OCI-LY7 (cell line): ENCODE measurements at regions not wholly inside any gene's neighbourhood (a gene's known extent, or its start where the extent isn't known, plus 50 kb on each side); places are given as distances from the start of the nearest gene placed in this dataset.

ENCODE experiments used
- BruUV-seq: library from RNA; stranded (reverse); fragments of 400-500 nt; replicated peaks from 2 replicates; lab custom pipeline; 2021; lab: Mats Ljungman, UMichigan
- CTCF ChIA-PET: fragments of 300-600 bp; sonication (Branson Sonifier 250); formaldehyde crosslinking; loops from one replicate; lab custom pipeline; 2022; ENCODE audit warnings: antibody characterized with exemption; ENCODE audit not compliant: unreplicated experiment; lab: Charles Lee
- POLR2A ChIA-PET: fragments of 300-600 bp; sonication (Branson Sonifier 250); formaldehyde crosslinking; loops from one replicate; lab custom pipeline; 2022; ENCODE audit warnings: antibody characterized with exemption; lab: Charles Lee
- DNase-seq: peaks from one replicate; pipeline ENCODE4 v3.0.0-alpha.2; 2015; ENCODE audit warnings: low spot score
- H2AFZ ChIP-seq: fragments of 200-600 bp; sonication (generic), shearing (Covaris generic); 2 replicates; pipeline ENCODE4 v1.6.1; 2014; ENCODE audit warnings: mild to moderate bottlenecking, antibody characterized with exemption, low read length, moderate library complexity
- H3K27ac ChIP-seq: fragments of 200-600 bp; sonication (generic); 2 replicates; pipeline ENCODE4 v1.5.1; 2014; ENCODE audit warnings: mixed run types, low read depth, mild to moderate bottlenecking, moderate library complexity, low read length, inconsistent platforms; ENCODE audit not compliant: poor library complexity, severe bottlenecking
- H3K36me3 ChIP-seq: fragments of 200-600 bp; sonication (generic); 2 replicates; pipeline ENCODE4 v1.6.1; 2014; ENCODE audit warnings: mild to moderate bottlenecking, antibody characterized with exemption, low read length, moderate library complexity, mixed read lengths; ENCODE audit not compliant: insufficient read depth
- H3K4me1 ChIP-seq: fragments of 200-600 bp; sonication (generic); 2 replicates; pipeline ENCODE4 v1.5.1; 2014; ENCODE audit warnings: mild to moderate bottlenecking, low read length; ENCODE audit not compliant: insufficient read depth, poor library complexity, severe bottlenecking
- H3K4me2 ChIP-seq: fragments of 200-600 bp; sonication (generic); 2 replicates; pipeline ENCODE4 v1.6.1; 2014; ENCODE audit warnings: mild to moderate bottlenecking, low read length
- H3K4me3 ChIP-seq: fragments of 200-600 bp; sonication (generic); 2 replicates; pipeline ENCODE4 v1.5.1; 2014; ENCODE audit warnings: mild to moderate bottlenecking, low read depth, low read length; ENCODE audit not compliant: poor library complexity, severe bottlenecking
- H3K79me2 ChIP-seq: fragments of 200-600 bp; sonication (generic); 2 replicates; pipeline ENCODE4 v1.6.1; 2016; ENCODE audit warnings: low read depth, mild to moderate bottlenecking, low read length, moderate library complexity, mixed read lengths; ENCODE audit not compliant: insufficient read depth
- H3K9me2 ChIP-seq: fragments of 200-600 bp; sonication (generic); 2 replicates; pipeline ENCODE4 v1.6.1; 2016; ENCODE audit warnings: mild to moderate bottlenecking, low read length, mixed read lengths; ENCODE audit not compliant: insufficient read depth
- H3K9me3 ChIP-seq: fragments of 200-600 bp; sonication (generic); 2 replicates; pipeline ENCODE4 v1.6.1; 2014; ENCODE audit warnings: mild to moderate bottlenecking, mixed run types, low read length, mixed read lengths
- H4K20me1 ChIP-seq: fragments of 200-600 bp; sonication (generic); 2 replicates; pipeline ENCODE4 v1.6.1; 2014; ENCODE audit warnings: mild to moderate bottlenecking, antibody characterized with exemption, low read length, moderate library complexity, mixed read lengths; ENCODE audit not compliant: insufficient read depth
- CTCF ChIP-seq: fragments of 200-600 bp; sonication (generic); conservative IDR thresholded peaks from 2 replicates; pipeline ENCODE4 v1.5.1; 2014; ENCODE audit warnings: mild to moderate bottlenecking, antibody characterized with exemption, low read length, moderate library complexity, mixed read lengths
- EZH2phosphoT487 ChIP-seq: fragments of 200-600 bp; sonication (generic); IDR thresholded peaks from 2 replicates; pipeline ENCODE4 v1.6.1; 2018; ENCODE audit warnings: low read depth, borderline replicate concordance, mild to moderate bottlenecking, mixed run types, antibody characterized with exemption, low read length, moderate library complexity, mixed read lengths
- intact Hi-C: fragments of 100-400 bp; cut with micrococcal nuclease; formaldehyde crosslinking; loops from one replicate; pipeline ENCODE4 v1.10.0; 2022; ENCODE audit not compliant: unreplicated experiment

- no peak for DNase-seq
- no TSS peak for BruUV-seq
- no peaks in the 10 kb centered on the region for H3K9me3 ChIP-seq
- ChIA-PET POLR2A (interaction anchor here (1.2 kb wide), 1 partner anchor 25 kb away, joined by 3 read pairs; no protein-coding TSS in a partner anchor), CTCF (no interaction called here)
- H3K79me2 ChIP-seq: no peaks in the 10 kb centered on the region
- no peak overlapping the region for H3K27ac ChIP-seq
- H2AFZ ChIP-seq: no peak overlapping the region
- H3K4me2 ChIP-seq: no peak overlapping the region
- no peak overlapping the region for H3K4me3 ChIP-seq
- peaks cover 6% of the 10 kb centered on the region for H3K4me1 ChIP-seq
- H3K36me3 ChIP-seq: no peaks in the 10 kb centered on the region
- TF ChIP-seq EZH2phosphoT487: no peak
- TF ChIP-seq CTCF: no peak
- H3K9me2 ChIP-seq: no peaks in the 10 kb centered on the region
- intact Hi-C loops: no loop called here
- H4K20me1 ChIP-seq: no peaks in the 10 kb centered on the region
Measured at GRCh38 chr3:193827871-193828270, 234.9 kb downstream of the OPA1 start.

DNA sequence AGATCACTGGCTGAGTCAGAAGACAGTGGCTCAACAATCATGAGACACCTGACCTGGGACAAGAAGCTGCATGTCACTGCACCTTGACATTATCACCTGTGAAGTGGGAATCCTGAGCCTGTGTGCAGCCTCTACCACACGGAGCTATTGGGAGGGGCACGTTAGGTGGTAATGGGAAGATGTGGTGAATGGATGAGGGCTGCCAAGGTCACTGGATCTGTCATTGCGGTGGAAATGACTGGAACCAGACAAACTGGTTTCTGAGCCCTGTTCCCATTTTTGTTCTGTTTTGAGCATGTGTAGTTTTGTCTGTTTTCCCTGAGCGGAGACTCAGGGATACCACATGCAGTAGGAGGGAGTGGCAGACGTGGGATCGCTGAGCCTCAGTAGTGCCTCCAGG is 235.5 kb downstream of the OPA1 start:
- POLR2A ChIA-PET: no interaction called here
- Histone ChIP-seq H3K27ac (no peak overlapping the region), H3K9me3 (no peaks in the 10 kb centered on the region), H3K4me3 (no peak overlapping the region), H3K9me2 (no peaks in the 10 kb centered on the region), H3K4me2 (no peak overlapping the region), H3K36me3 (no peaks in the 10 kb centered on the region), H3K79me2 (no peaks in the 10 kb centered on the region), H3K4me1 (peaks cover 6% of the 10 kb centered on the region), H4K20me1 (no peaks in the 10 kb centered on the region), H2AFZ (no peak overlapping the region)
- no peak for TF ChIP-seq CTCF
- TF ChIP-seq EZH2phosphoT487: no peak
- DNase-seq: no peak
- CTCF ChIA-PET: interaction anchor here (0.7 kb wide), 1 partner anchor 12 kb away, joined by 3 read pairs; no protein-coding TSS in a partner anchor
- intact Hi-C loops: no loop called here
- no TSS peak for BruUV-seq

GRCh38 chr3:193829781-193830180 is 236.8 kb downstream of the OPA1 start:
- peaks cover 6% of the 10 kb centered on the region for H3K4me1 ChIP-seq
- H2AFZ ChIP-seq: no peak overlapping the region
- intact Hi-C loops: no loop called here
- CTCF ChIA-PET: interaction anchor here (0.6 kb wide), 1 partner anchor 28 kb away, joined by 3 read pairs; no protein-coding TSS in a partner anchor
- DNase-seq: no peak
- H3K27ac ChIP-seq: no peak overlapping the region
- no peaks in the 10 kb centered on the region for H3K79me2 ChIP-seq
- H3K9me3 ChIP-seq: no peaks in the 10 kb centered on the region
- H3K36me3 ChIP-seq: no peaks in the 10 kb centered on the region
- no peak for TF ChIP-seq EZH2phosphoT487
- TF ChIP-seq CTCF: no peak
- no peaks in the 10 kb centered on the region for H4K20me1 ChIP-seq
- H3K4me3 ChIP-seq: no peak overlapping the region
- no TSS peak for BruUV-seq
- H3K9me2 ChIP-seq: no peaks in the 10 kb centered on the region
- H3K4me2 ChIP-seq: no peak overlapping the region
- POLR2A ChIA-PET: interaction anchor here (0.6 to 0.7 kb wide), 2 partner anchors 620 to 1537 kb away, joined by 3 to 5 read pairs; no protein-coding TSS in a partner anchor
